ENCODE measurements at regions not wholly inside any gene's neighbourhood (a gene's known extent, or its start where the extent isn't known, plus 50 kb on each side); places are given as distances from the start of the nearest gene placed in this dataset.

GRCh38 chr12:58372298-58372697, 430.9 kb downstream of the ATP23 start:
- no peak for DNase-seq

- no peak for DNase-seq
Measured at GRCh38 chr12:58378028-58378427, 436.7 kb downstream of the ATP23 start.

GRCh38 chr12:58381546-58381945, 440.2 kb downstream of the ATP23 start:
- DNase-seq, result no peak

GRCh38 chr12:58384196-58384595, 442.8 kb downstream of the ATP23 start:
- no peak for DNase-seq

- DNase-seq, result no peak
Measured at GRCh38 chr12:58386136-58386535, 444.8 kb downstream of the ATP23 start.

- DNase-seq, result no peak
Measured at GRCh38 chr12:58387199-58387598, 445.8 kb downstream of the ATP23 start.

GRCh38 chr12:58388261-58388660, 446.9 kb downstream of the ATP23 start:
- no peak for DNase-seq

- DNase-seq, result no peak
Measured at GRCh38 chr12:58393152-58393551, 451.8 kb downstream of the ATP23 start.

GRCh38 chr12:58395056-58395455, 453.7 kb downstream of the ATP23 start:
- no peak for DNase-seq

- DNase-seq, result no peak
Measured at GRCh38 chr12:58395470-58395869, 454.1 kb downstream of the ATP23 start.

- DNase-seq, result no peak
Measured at GRCh38 chr12:58396239-58396638, 454.9 kb downstream of the ATP23 start.

- no peak for DNase-seq
Measured at GRCh38 chr12:58405363-58405762, 464.0 kb downstream of the ATP23 start.

GRCh38 chr12:58408516-58408915, 467.1 kb downstream of the ATP23 start:
- DNase-seq, result no peak

- no peak for DNase-seq
Measured at GRCh38 chr12:58412461-58413060, 471.2 kb downstream of the ATP23 start.

- DNase-seq, result no peak
Measured at GRCh38 chr12:58413794-58414193, 472.4 kb downstream of the ATP23 start.

- DNase-seq, result peak; percentile 11
Measured at GRCh38 chr12:58414398-58414871, 473.1 kb downstream of the ATP23 start.

- no peak for DNase-seq
Measured at GRCh38 chr12:58415716-58416115, 474.3 kb downstream of the ATP23 start.

- DNase-seq, result no peak
Measured at GRCh38 chr12:58416236-58416635, 474.9 kb downstream of the ATP23 start.

GRCh38 chr12:58419196-58419760, 477.9 kb downstream of the ATP23 start:
- no peak for DNase-seq

- no peak for DNase-seq
Measured at GRCh38 chr12:58419905-58420304, 478.5 kb downstream of the ATP23 start.

- no peak for DNase-seq
Measured at GRCh38 chr12:58420503-58420902, 479.1 kb downstream of the ATP23 start.

- no peak for DNase-seq
Measured at GRCh38 chr12:58421990-58422389, 480.6 kb downstream of the ATP23 start.

GRCh38 chr12:58424735-58425392, 483.5 kb downstream of the ATP23 start:
- DNase-seq, result peak; percentile 15

Data from inflammatory macrophage treated with lipopolysaccharide for 4 hours (primary cell).